T-helper 1 cell (primary cell): ENCODE measurements at regions not wholly inside any gene's neighbourhood (a gene's known extent, or its start where the extent isn't known, plus 50 kb on each side); places are given as distances from the start of the nearest gene placed in this dataset.

Experiments
- DNase-seq, 5 donors: peaks; one replicate each; pipeline ENCODE4 v3.0.0-alpha.2; 2012 to 2020

GRCh38 chr4:136357556-136357955 is 1174.7 kb downstream of the PCDH18 start:
- no peak for DNase-seq

DNA sequence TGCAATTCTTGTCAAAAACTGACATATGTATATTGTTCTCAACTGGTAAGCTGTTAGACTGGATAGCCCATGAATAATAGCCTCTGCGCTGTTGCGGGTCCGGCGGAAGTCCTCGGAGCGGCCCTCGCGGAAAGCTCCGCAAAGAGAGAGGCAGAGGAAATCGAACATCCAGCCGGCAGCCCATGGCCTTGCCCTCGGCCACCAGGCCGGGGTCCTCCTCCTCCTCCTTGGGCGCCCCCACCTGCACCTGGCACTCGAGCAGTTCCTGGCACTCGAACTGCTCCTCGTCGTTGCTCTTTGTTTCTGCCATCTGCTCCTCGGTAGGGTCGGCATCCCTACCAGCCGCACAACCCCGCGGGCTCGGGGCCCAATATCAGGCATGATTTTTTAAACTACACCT is 1176.3 kb downstream of the PCDH18 start:
- DNase-seq, result no peak

GRCh38 chr4:136343340-136343739 is 1189.0 kb downstream of the PCDH18 start:
- no peak for DNase-seq

- no peak for DNase-seq
Observed at GRCh38 chr4:136342666-136343065, 1189.6 kb downstream of the PCDH18 start.

GRCh38 chr4:136337216-136337615 is 1195.1 kb downstream of the PCDH18 start:
- no peak for DNase-seq

- DNase-seq, result no peak
Observed at GRCh38 chr4:136336479-136336878, 1195.8 kb downstream of the PCDH18 start.

GRCh38 chr4:136329042-136329662 is 1203.1 kb downstream of the PCDH18 start:
- DNase-seq, result no peak

DNA sequence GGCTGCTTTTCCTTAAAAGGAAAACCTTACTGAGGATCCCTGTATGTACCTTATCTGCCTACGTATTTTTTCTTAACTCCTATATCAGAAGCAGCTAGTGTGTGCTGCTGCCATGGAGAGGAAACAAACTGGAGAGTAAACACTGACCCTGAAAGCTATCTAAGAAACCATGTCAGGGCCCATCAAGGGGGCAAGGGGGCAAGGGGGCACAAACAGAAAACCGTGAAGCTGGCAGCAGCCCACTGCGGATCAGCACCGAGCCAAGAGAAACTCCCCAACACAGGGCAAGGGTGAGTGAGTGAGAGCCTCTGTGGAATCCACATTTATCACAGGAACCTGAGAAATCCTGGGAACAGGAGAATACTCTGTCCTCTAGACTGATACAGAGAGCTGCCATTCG is 1204.2 kb downstream of the PCDH18 start:
- no peak for DNase-seq

- DNase-seq, result no peak
Observed at GRCh38 chr4:136320465-136320813, 1211.9 kb downstream of the PCDH18 start.

DNA sequence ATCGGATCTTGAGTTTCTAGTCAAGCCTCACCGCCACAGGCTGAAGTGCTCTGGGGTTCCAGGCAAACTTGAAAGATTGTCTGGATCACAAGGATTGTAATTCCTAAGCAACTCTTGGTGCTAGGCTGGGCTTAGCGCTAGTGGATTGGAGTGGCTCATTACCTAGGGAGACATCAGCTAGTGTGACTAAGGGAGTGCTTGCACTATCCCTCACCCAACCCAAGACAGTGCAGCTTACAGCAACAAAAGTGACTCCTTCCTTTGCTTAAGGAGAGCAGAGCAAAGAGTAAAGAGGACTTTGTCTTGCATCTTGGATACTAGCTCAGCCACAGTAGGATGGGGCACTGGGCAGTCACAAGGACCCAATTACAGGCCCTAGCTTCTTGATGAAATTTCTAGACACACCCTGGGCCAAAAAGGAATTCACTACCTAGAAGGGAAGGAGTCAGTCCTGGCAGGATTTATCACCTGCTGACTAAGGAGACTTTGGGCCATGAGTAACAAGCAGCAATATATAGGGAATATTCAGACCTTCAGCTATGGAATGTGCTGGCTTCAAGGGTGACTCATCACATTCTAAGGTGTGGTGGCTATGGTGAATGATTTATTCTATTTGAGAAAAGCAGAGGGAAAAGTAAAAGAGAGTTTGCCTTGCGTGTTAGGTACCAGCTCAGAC is 1212.4 kb downstream of the PCDH18 start:
- no peak for DNase-seq

GRCh38 chr4:136316961-136317360 is 1215.3 kb downstream of the PCDH18 start:
- no peak for DNase-seq

GRCh38 chr4:136314686-136315085 is 1217.6 kb downstream of the PCDH18 start:
- no peak for DNase-seq

- no peak for DNase-seq
Observed at GRCh38 chr4:136311774-136312173, 1220.5 kb downstream of the PCDH18 start.

GRCh38 chr4:136307765-136308164 is 1224.5 kb downstream of the PCDH18 start:
- no peak for DNase-seq

DNA sequence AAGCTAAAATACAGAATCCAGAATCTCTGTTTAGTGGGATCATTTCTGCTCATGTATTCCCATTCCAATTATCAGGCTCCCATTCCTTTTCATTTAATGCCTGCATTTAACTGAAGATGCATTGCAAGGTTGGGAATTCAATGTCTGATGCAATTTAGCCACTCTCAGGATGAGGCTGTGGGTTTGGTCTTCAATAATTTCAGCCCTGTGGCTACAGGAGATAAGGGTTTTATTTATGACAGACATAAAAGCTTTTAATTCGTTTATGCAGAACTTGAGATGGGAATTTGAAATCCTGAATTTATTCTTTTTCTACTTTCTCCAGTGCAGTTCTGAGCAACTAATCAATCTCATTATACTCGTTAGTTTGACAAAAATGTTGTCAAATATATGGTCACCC is 1225.9 kb downstream of the PCDH18 start:
- DNase-seq, result no peak

DNA sequence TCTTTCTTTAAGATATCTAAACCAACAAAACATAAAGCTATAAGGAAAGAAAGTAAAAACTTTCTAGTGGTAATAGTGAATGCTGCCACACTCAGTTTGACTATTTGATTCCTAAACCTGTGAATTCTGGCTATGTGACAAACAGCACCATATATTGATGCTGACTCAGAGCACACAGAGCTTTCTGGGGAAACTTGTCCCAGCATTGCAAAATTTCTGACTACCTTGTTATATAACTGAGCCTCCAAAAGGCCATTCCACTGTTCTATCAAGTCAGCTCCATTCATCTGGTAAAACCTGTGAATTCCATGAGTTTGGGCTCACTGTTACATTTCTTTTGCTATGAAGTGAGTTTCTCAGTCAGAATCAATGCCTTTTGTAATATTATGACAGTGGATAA is 1229.7 kb downstream of the PCDH18 start:
- no peak for DNase-seq

GRCh38 chr4:136301749-136302495 is 1230.4 kb downstream of the PCDH18 start:
- no peak for DNase-seq

GRCh38 chr4:136283977-136284376 is 1248.3 kb downstream of the PCDH18 start:
- no peak for DNase-seq

- no peak for DNase-seq
Observed at GRCh38 chr4:136281889-136282288, 1250.4 kb downstream of the PCDH18 start.

DNA sequence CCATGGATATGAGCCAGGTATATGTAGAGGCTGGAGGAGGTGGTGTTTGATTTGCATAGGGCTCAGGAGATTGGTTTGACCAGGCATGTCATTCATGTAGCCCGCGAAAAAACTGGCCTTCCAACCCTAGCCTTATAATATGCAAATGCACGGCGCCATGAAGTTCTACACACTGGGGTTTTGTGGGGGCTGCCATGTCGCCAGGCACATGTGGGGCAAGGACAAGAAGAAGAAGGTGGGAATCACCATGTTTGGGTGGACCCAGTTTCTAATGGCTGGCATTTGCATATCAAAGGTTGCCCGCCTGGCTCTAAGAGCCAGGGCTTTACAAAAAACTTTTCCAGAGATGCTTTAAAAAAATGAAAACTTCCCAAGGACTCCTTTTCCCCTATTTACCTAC is 1251.0 kb downstream of the PCDH18 start:
- no peak for DNase-seq

DNA sequence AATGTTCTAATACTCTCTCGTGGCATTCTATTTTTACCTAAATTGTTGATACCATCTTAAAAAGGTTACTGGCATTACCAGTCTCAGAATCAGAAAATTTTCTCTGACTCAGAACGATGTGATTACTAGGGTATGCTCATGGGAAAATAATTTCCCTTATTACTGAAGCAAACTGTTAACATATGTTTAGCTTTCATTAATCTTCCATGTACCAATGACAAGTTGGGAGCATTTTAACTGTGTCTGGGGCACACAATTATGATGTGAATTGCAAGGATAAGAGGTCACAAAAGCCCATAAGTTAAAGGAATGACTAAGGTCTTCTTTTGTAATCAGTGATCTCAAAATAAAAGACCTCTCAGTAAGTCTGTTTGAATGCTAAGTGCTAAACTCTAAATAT is 1254.6 kb downstream of the PCDH18 start:
- no peak for DNase-seq

- DNase-seq, result no peak
Observed at GRCh38 chr4:136246876-136247275, 1285.4 kb downstream of the PCDH18 start.

DNA sequence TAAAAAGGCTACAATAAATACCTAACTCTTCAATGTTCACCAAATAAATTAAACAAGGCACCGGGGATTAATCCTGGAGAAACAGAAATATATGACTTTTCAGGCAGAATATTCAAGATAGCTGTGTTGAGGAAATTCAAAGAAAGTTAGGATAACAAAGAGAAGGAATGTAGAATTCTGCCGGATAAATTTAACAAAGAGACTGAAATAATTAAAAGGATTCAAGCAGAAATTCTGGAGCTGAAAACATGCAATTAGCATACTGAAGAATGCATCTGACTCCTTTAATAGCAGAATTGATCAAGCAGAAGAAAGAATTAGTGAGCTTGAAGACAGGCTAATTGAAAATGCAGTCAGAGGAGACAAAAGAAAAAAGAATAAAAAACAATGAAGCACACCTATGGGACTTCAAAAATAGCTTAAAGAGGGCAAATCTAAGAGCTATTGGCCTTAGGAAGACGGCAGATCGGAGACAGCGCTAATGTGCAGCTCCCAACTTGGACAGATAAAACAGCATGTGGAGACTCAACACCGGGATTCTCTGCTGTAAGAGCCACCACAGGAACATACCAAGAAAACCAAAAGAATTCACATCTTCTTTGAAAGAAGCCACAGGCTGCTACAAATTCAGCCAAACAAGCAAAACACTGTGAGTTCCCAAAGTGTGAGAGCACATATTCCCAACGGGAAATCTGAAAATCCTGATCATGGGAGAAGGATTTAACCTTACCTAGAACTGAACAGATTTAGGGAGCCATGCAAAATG is 1290.9 kb downstream of the PCDH18 start:
- DNase-seq, result no peak
